Tibial nerve (tissue), 4 donors: ENCODE measurements at regions not wholly inside any gene's neighbourhood (a gene's known extent, or its start where the extent isn't known, plus 50 kb on each side); places are given as distances from the start of the nearest gene placed in this dataset.

Experiments used
- EP300 ChIP-seq, 2 donors: sonication (generic); formaldehyde crosslinking; IDR thresholded peaks; one replicate each; pipeline ENCODE4 v1.6.1; 2017; ENCODE audit warnings: antibody characterized with exemption in 2 of 2, mild to moderate bottlenecking in 1 of 2
- POLR2A ChIP-seq, 2 donors: fragments of 450-650 bp; IDR thresholded peaks; one replicate each; pipeline ENCODE4 v1.6.1; 2017; ENCODE audit warnings: antibody characterized with exemption in 2 of 2, mild to moderate bottlenecking in 2 of 2, moderate library complexity in 2 of 2
- TF ChIP-seq, protein P1 (sequence below), 5 experiments: fragments of 200-600 bp in 3 of 5; fragments of 450-650 bp in 2 of 5; sonication (generic) in 3 of 5; IDR thresholded peaks; one replicate each; pipeline ENCODE4 v1.5.1; 2016 to 2019; ENCODE audit warnings: antibody characterized with exemption in 5 of 5, mild to moderate bottlenecking in 3 of 5, moderate library complexity in 2 of 5

DNA sequence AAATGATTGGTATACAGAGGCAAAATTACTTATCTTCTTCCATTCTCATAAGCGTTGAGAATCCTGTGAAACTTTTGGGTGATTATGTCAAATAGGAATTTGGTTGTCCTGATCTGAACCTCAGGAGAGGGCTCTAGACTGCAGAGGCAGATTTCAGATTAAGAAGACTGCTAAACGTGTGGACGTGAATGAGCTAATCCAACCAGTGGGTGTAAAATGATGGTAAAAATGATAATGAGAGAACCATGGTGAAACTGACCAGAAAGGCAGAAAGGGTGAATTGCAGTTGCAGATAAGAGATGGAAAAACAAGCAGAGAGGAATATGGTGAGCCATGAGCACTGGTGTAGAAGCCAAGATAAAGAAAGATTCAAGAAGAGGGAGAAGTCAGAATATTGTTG lies 1200.2 kb upstream of the CDH6 start:
- TF ChIP-seq POLR2A (IDR thresholded peaks at IDR 0.05) (no peak), EP300 (IDR thresholded peaks at IDR 0.05) (no peak)
- TF ChIP-seq, protein P1, sequence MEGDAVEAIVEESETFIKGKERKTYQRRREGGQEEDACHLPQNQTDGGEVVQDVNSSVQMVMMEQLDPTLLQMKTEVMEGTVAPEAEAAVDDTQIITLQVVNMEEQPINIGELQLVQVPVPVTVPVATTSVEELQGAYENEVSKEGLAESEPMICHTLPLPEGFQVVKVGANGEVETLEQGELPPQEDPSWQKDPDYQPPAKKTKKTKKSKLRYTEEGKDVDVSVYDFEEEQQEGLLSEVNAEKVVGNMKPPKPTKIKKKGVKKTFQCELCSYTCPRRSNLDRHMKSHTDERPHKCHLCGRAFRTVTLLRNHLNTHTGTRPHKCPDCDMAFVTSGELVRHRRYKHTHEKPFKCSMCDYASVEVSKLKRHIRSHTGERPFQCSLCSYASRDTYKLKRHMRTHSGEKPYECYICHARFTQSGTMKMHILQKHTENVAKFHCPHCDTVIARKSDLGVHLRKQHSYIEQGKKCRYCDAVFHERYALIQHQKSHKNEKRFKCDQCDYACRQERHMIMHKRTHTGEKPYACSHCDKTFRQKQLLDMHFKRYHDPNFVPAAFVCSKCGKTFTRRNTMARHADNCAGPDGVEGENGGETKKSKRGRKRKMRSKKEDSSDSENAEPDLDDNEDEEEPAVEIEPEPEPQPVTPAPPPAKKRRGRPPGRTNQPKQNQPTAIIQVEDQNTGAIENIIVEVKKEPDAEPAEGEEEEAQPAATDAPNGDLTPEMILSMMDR (IDR thresholded peaks at IDR 0.05), result no peak
